MM.1S (cell line): ENCODE measurements at regions not wholly inside any gene's neighbourhood (a gene's known extent, or its start where the extent isn't known, plus 50 kb on each side); places are given as distances from the start of the nearest gene placed in this dataset.

Experiments used
- DNase-seq: peaks from one replicate; pipeline ENCODE4 v3.0.0-alpha.2; 2015
- H2AFZ ChIP-seq: fragments of 300-600 bp; sonication (generic); 2 replicates; pipeline ENCODE4 v1.6.0; 2016; ENCODE audit warnings: antibody characterized with exemption, low read length
- H3F3A ChIP-seq: fragments of 300-600 bp; sonication (generic); 2 replicates; pipeline ENCODE4 v1.6.1; 2016; ENCODE audit warnings: mild to moderate bottlenecking, antibody characterized with exemption, low read length, moderate library complexity, mixed read lengths; ENCODE audit not compliant: insufficient read depth
- H3K27ac ChIP-seq: fragments of 300-600 bp; sonication (generic); 2 replicates; pipeline ENCODE4 v1.5.1; 2016; ENCODE audit warnings: mild to moderate bottlenecking, low read length
- H3K27me3 ChIP-seq: fragments of 300-600 bp; sonication (generic); replicated peaks from 2 replicates; pipeline ENCODE4 v1.6.0; 2016; ENCODE audit warnings: low read length; ENCODE audit not compliant: insufficient read depth
- H3K36me3 ChIP-seq: fragments of 300-600 bp; sonication (generic); replicated peaks from 2 replicates; pipeline ENCODE4 v1.6.1; 2016; ENCODE audit warnings: mild to moderate bottlenecking, low read length, mixed read lengths; ENCODE audit not compliant: insufficient read depth
- H3K4me1 ChIP-seq: fragments of 300-600 bp; sonication (generic); 2 replicates; pipeline ENCODE4 v1.6.1; 2016; ENCODE audit warnings: low read length, mixed read lengths
- H3K4me2 ChIP-seq: fragments of 300-600 bp; sonication (generic); 2 replicates; pipeline ENCODE4 v1.6.0; 2016; ENCODE audit warnings: low read depth, low read length
- H3K4me3 ChIP-seq: fragments of 300-600 bp; sonication (generic); 2 replicates; pipeline ENCODE4 v1.5.1; 2016; ENCODE audit warnings: low read length, mixed read lengths
- H3K79me2 ChIP-seq: fragments of 300-600 bp; sonication (generic); 2 replicates; pipeline ENCODE4 v1.6.1; 2016; ENCODE audit warnings: mixed run types, low read length, mixed read lengths
- H3K9ac ChIP-seq: fragments of 300-600 bp; sonication (generic); 2 replicates; pipeline ENCODE4 v1.6.1; 2016; ENCODE audit warnings: low read length, mixed read lengths
- H3K9me2 ChIP-seq: fragments of 300-600 bp; sonication (generic); replicated peaks from 2 replicates; pipeline ENCODE4 v1.6.1; 2016; ENCODE audit warnings: mild to moderate bottlenecking, low read length, mixed read lengths; ENCODE audit not compliant: insufficient read depth
- H3K9me3 ChIP-seq: fragments of 300-600 bp; sonication (generic); replicated peaks from 2 replicates; pipeline ENCODE4 v1.6.1; 2016; ENCODE audit warnings: mild to moderate bottlenecking, low read length, mixed read lengths; ENCODE audit not compliant: insufficient read depth
- H4K20me1 ChIP-seq: fragments of 300-600 bp; sonication (generic); 2 replicates; pipeline ENCODE4 v1.6.1; 2016; ENCODE audit warnings: mild to moderate bottlenecking, low read length, moderate library complexity, mixed read lengths; ENCODE audit not compliant: insufficient read depth
- EZH2 ChIP-seq: fragments of 300-600 bp; sonication (generic); optimal IDR thresholded peaks from 2 replicates; pipeline ENCODE3; 2017; ENCODE audit warnings: low read depth, mild to moderate bottlenecking, antibody characterized with exemption, low read length, mixed read lengths
- EZH2phosphoT487 ChIP-seq: fragments of 300-600 bp; sonication (generic); IDR thresholded peaks from 2 replicates; pipeline ENCODE4 v1.6.1; 2018; ENCODE audit warnings: antibody characterized with exemption, low read length
- TF ChIP-seq, protein P1 (sequence below): fragments of 300-600 bp; sonication (generic); IDR thresholded peaks from 2 replicates; pipeline ENCODE4 v1.5.1; 2016; ENCODE audit warnings: antibody characterized with exemption, low read length, mixed read lengths

GRCh38 chr1:14498839-14499238, 99.6 kb upstream of the KAZN start:
- no peak for TF ChIP-seq EZH2phosphoT487
- TF ChIP-seq EZH2: no peak
- TF ChIP-seq, protein P1, sequence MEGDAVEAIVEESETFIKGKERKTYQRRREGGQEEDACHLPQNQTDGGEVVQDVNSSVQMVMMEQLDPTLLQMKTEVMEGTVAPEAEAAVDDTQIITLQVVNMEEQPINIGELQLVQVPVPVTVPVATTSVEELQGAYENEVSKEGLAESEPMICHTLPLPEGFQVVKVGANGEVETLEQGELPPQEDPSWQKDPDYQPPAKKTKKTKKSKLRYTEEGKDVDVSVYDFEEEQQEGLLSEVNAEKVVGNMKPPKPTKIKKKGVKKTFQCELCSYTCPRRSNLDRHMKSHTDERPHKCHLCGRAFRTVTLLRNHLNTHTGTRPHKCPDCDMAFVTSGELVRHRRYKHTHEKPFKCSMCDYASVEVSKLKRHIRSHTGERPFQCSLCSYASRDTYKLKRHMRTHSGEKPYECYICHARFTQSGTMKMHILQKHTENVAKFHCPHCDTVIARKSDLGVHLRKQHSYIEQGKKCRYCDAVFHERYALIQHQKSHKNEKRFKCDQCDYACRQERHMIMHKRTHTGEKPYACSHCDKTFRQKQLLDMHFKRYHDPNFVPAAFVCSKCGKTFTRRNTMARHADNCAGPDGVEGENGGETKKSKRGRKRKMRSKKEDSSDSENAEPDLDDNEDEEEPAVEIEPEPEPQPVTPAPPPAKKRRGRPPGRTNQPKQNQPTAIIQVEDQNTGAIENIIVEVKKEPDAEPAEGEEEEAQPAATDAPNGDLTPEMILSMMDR: no peak
- Histone ChIP-seq H3K9me3 (no peaks in the 10 kb centered on the region), H3K4me3 (no peak overlapping the region), H3K4me1 (no peaks in the 10 kb centered on the region), H3K9me2 (no peaks in the 10 kb centered on the region), H3K79me2 (no peaks in the 10 kb centered on the region), H3K36me3 (no peaks in the 10 kb centered on the region), H3K4me2 (no peak overlapping the region), H4K20me1 (no peaks in the 10 kb centered on the region), H3K27ac (no peak overlapping the region), H3K27me3 (no peaks in the 10 kb centered on the region), H3F3A (no peaks in the 10 kb centered on the region), H2AFZ (no peak overlapping the region), H3K9ac (no peak overlapping the region)
- no peak for DNase-seq

DNA sequence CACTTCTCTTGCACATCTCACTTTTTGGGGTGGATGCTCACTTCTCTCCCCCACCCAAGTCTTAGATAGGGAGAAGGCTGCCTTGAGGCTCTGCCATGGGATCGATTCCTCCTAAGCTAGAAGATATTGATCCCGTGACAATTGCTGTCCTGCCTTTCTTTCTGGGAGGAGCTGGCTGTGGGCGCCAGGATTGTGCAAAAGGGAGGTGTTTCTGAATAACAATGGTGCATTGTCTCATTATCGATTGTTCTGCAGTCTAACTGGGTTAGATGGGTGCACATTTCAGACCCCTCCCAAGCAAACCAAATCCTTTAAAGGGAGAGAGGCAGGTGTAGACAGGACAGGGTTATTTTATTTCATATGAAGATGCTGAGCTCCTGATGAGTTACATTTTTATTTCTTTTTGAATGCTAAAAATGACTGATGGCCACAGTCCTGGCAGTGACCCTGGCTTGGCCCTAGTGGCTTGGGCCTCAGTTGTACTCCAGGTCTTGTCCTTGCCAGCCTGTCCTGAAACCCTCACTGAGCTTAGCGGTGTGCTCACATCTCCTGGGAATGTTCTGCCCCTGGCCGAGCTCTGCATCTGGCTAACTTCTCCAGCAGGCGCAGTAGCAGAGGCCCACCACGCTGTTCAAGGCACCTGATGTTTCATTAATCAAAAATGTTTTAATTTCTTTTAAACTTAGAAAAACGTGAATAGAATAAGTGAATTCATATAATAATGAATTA, 99.0 kb upstream of the KAZN start:
- Histone ChIP-seq H3K4me3 (no peak overlapping the region), H4K20me1 (no peaks in the 10 kb centered on the region)

DNA sequence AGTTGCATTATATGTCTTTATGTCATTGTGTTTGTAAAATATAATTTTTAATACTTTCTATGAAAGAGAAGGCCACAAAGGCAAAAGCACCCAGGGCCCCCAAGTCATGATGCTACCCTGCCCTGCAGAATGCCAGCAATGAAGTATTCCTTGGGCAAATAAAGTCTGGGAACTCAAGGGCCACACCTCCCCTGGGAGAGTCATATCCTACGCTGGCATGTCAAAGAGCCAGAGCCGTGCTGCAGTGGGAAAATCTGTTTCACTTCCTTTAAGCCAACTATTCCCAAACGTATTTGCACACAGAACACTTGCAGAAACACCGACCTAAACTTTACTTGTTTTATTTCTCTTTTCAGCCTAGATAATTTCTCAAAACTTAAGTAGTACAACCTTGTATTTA, 98.4 kb upstream of the KAZN start:
- no peaks in the 10 kb centered on the region for H3K36me3 ChIP-seq
- H2AFZ ChIP-seq: no peak overlapping the region
- H3K9ac ChIP-seq: no peak overlapping the region
- no peaks in the 10 kb centered on the region for H3K79me2 ChIP-seq
- TF ChIP-seq, protein P1: no peak
- no peak for TF ChIP-seq EZH2phosphoT487
- no peak for TF ChIP-seq EZH2
- no peaks in the 10 kb centered on the region for H3F3A ChIP-seq
- no peaks in the 10 kb centered on the region for H4K20me1 ChIP-seq
- H3K9me2 ChIP-seq: no peaks in the 10 kb centered on the region
- no peaks in the 10 kb centered on the region for H3K4me1 ChIP-seq
- no peak overlapping the region for H3K4me2 ChIP-seq
- no peak overlapping the region for H3K4me3 ChIP-seq
- DNase-seq: no peak
- H3K27me3 ChIP-seq: no peaks in the 10 kb centered on the region
- no peak overlapping the region for H3K27ac ChIP-seq
- H3K9me3 ChIP-seq: no peaks in the 10 kb centered on the region

More for the DNA sequence above, 99.0 kb upstream of the KAZN start:
- H3F3A ChIP-seq: no peaks in the 10 kb centered on the region
- H3K4me1 ChIP-seq: no peaks in the 10 kb centered on the region
- no peak overlapping the region for H3K9ac ChIP-seq
- H3K27ac ChIP-seq: no peak overlapping the region
- no peak for TF ChIP-seq EZH2
- TF ChIP-seq, protein P1: no peak
- TF ChIP-seq EZH2phosphoT487: no peak
- no peaks in the 10 kb centered on the region for H3K9me3 ChIP-seq
- no peak overlapping the region for H3K4me2 ChIP-seq
- no peaks in the 10 kb centered on the region for H3K36me3 ChIP-seq
- H2AFZ ChIP-seq: no peak overlapping the region
- H3K27me3 ChIP-seq: no peaks in the 10 kb centered on the region
- no peaks in the 10 kb centered on the region for H3K9me2 ChIP-seq
- no peak for DNase-seq
- no peaks in the 10 kb centered on the region for H3K79me2 ChIP-seq
